Neural crest cell (in vitro differentiated cells): ENCODE measurements at regions not wholly inside any gene's neighbourhood (a gene's known extent, or its start where the extent isn't known, plus 50 kb on each side); places are given as distances from the start of the nearest gene placed in this dataset.

Source experiments
- DNase-seq: peaks from one replicate; pipeline ENCODE4 v3.0.0; 2021; ENCODE audit warnings: low read depth, mixed read lengths, low spot score
- H3K27ac Mint-ChIP-seq: one replicate; pipeline ENCODE4 v1.8.0; 2021; ENCODE audit warnings: mild to moderate bottlenecking, mixed read lengths; ENCODE audit not compliant: unreplicated experiment
- H3K27me3 Mint-ChIP-seq: 2 replicates; pipeline ENCODE4 v1.8.0; 2021; ENCODE audit warnings: low read depth, mild to moderate bottlenecking, mixed read lengths
- H3K36me3 Mint-ChIP-seq: 2 replicates; pipeline ENCODE4 v1.8.0; 2021; ENCODE audit warnings: low read depth, mild to moderate bottlenecking, mixed read lengths
- H3K4me1 Mint-ChIP-seq: 2 replicates; pipeline ENCODE4 v1.8.0; 2021; ENCODE audit warnings: mixed read lengths
- H3K4me3 Mint-ChIP-seq: one replicate; pipeline ENCODE4 v1.8.0; 2021; ENCODE audit warnings: mild to moderate bottlenecking, mixed read lengths
- H3K9me3 Mint-ChIP-seq: 2 replicates; pipeline ENCODE4 v1.8.0; 2021; ENCODE audit warnings: mixed read lengths
- TF ChIP-seq, protein P1 (sequence below): fragments of 200-600 bp; sonication (generic); conservative IDR thresholded peaks from 2 replicates; pipeline ENCODE4 v1.5.0; 2021; ENCODE audit warnings: antibody characterized with exemption, mild to moderate bottlenecking

DNA sequence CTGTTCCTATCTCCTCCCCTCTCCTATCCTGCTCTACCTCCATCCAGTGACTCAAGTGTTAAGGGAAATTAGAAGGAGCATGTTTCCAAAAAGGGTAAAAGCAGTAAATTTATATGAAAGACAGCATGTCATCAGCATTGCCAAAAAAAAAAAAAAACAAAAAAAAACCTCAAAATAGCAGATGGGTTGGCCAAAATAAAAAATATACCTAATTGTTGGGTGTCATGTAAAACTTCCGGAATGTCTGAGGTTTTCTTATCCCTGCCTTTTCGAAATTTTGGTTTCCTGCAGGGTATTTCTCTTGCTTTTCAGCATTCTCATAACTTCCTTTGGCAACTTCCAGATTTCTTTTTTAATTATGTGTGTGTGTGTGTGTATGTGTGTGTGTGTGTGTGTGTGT, 241.6 kb upstream of the FN1 start:
- peaks cover 10% of the 10 kb centered on the region for H3K4me1 Mint-ChIP-seq
- no peak overlapping the region for H3K4me3 Mint-ChIP-seq
- peaks cover 10% of the 10 kb centered on the region for H3K9me3 Mint-ChIP-seq
- H3K36me3 Mint-ChIP-seq, result peaks cover 2% of the 10 kb centered on the region
- no peak overlapping the region for H3K27ac Mint-ChIP-seq
- DNase-seq, result no peak
- TF ChIP-seq, protein P1, sequence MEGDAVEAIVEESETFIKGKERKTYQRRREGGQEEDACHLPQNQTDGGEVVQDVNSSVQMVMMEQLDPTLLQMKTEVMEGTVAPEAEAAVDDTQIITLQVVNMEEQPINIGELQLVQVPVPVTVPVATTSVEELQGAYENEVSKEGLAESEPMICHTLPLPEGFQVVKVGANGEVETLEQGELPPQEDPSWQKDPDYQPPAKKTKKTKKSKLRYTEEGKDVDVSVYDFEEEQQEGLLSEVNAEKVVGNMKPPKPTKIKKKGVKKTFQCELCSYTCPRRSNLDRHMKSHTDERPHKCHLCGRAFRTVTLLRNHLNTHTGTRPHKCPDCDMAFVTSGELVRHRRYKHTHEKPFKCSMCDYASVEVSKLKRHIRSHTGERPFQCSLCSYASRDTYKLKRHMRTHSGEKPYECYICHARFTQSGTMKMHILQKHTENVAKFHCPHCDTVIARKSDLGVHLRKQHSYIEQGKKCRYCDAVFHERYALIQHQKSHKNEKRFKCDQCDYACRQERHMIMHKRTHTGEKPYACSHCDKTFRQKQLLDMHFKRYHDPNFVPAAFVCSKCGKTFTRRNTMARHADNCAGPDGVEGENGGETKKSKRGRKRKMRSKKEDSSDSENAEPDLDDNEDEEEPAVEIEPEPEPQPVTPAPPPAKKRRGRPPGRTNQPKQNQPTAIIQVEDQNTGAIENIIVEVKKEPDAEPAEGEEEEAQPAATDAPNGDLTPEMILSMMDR, result no peak
- no peaks in the 10 kb centered on the region for H3K27me3 Mint-ChIP-seq

DNA sequence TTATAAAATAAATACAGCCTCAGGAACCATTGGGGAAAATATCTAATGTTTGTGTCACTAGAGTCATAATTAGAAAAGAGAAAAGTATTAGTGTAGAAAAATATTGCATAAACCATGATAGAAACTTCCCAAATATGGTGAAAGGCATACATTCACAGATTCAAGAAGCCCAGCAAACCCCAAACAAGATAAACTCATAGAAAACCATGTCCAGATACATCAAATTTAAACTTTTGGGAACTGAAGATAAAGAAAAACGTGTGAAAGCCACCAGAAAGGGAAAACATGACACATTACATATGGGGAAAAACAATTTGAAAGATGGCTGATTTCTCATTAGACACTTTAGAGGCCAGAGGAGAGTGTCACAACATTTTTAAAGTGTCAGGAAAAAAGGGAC, 236.5 kb upstream of the FN1 start:
- H3K27me3 Mint-ChIP-seq, result no peaks in the 10 kb centered on the region
- no peak overlapping the region for H3K27ac Mint-ChIP-seq
- H3K9me3 Mint-ChIP-seq, result peaks cover 11% of the 10 kb centered on the region
- H3K4me1 Mint-ChIP-seq, result no peaks in the 10 kb centered on the region
- no peak overlapping the region for H3K4me3 Mint-ChIP-seq
- H3K36me3 Mint-ChIP-seq, result peaks cover 5% of the 10 kb centered on the region
- no peak for DNase-seq
- TF ChIP-seq, protein P1, result no peak

DNA sequence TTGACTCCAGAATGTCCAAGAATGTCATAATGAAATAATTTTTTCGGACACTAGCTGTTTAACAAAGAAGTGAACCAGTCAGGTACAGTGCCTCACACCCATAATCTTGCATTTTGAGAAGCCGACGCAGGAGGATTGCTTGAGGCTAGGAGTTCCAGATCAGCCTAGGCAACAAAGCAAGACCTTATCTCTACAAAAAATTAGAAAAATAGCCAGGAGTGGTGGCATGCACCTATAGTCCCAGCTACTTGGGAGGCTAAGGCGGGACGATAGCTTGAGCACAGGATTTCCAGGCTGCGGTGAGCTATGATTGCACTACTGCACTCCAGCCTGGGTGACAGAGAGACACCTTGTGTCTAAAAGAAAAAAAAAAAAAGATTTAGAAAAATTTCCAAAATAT, 235.8 kb upstream of the FN1 start:
- peaks cover 11% of the 10 kb centered on the region for H3K9me3 Mint-ChIP-seq
- H3K27me3 Mint-ChIP-seq, result no peaks in the 10 kb centered on the region
- peaks cover 1% of the 10 kb centered on the region for H3K4me1 Mint-ChIP-seq
- peaks cover 5% of the 10 kb centered on the region for H3K36me3 Mint-ChIP-seq
- H3K4me3 Mint-ChIP-seq, result no peak overlapping the region
- TF ChIP-seq, protein P1, result no peak
- no peak for DNase-seq
- H3K27ac Mint-ChIP-seq, result no peak overlapping the region

DNA sequence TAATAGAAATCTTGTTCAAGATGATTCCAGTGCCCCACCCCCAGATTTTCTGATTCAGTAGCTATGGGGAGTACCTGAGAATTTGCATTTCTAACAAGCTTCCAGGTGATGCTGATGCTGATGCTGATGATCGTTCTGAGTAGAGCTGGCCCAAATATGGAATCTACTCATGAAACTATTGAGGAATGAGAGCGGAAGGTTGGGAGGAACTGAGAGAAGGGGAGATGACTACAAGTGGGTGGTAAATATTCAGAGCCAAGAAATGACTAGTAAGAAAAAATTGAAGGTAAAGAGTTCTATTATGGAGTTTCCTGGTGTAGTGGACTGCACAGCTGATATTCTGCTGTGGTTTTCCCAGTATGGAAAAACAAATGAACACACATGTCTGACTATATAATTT, 235.4 kb upstream of the FN1 start:
- no peaks in the 10 kb centered on the region for H3K27me3 Mint-ChIP-seq

DNA sequence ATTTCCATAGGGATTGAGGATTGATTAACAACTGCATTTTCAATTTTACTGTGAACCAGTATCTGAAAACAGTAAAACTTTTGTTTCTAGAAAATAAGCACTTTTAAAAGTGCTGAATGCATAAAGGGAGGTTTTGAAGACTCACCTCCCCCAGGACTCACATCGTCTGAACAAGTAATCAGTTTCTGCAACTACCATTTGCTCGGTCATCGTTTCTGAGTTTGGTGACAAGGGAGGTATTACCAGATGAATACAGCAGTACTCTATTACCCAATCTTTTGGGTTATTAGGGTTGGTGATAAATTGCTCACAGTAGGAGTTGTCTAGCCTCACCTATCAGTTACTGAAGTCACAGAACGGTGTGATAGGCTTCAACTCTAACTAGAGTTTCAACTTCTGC, 234.5 kb upstream of the FN1 start:
- no peaks in the 10 kb centered on the region for H3K27me3 Mint-ChIP-seq
- H3K9me3 Mint-ChIP-seq, result peaks cover 11% of the 10 kb centered on the region
- TF ChIP-seq, protein P1, result no peak
- H3K4me3 Mint-ChIP-seq, result no peak overlapping the region
- H3K4me1 Mint-ChIP-seq, result peaks cover 9% of the 10 kb centered on the region
- H3K27ac Mint-ChIP-seq, result no peak overlapping the region
- peaks cover 7% of the 10 kb centered on the region for H3K36me3 Mint-ChIP-seq
- no peak for DNase-seq

More for the DNA sequence above, 235.4 kb upstream of the FN1 start:
- H3K4me1 Mint-ChIP-seq, result peaks cover 5% of the 10 kb centered on the region
- TF ChIP-seq, protein P1, result no peak
- H3K9me3 Mint-ChIP-seq, result peaks cover 11% of the 10 kb centered on the region
- H3K36me3 Mint-ChIP-seq, result peaks cover 7% of the 10 kb centered on the region
- no peak overlapping the region for H3K27ac Mint-ChIP-seq
- no peak for DNase-seq
- no peak overlapping the region for H3K4me3 Mint-ChIP-seq

DNA sequence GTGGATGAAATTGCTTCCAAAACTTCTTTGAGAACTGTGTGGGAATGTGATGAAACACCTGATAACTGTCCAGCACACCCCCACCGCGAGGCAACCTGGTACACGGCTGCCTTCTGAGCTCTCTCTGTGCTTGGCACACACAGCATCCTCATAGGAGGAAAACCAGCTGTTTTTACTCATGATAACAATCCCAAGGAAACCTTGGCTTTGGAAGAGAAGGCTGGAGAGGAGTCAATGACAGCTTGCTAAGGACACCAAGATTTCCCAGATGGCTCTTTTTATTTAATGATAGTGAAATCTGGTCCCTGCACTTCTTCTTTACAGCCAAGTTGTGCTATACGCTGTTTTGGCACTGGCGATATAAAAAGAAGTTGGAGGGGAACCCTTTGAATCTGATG, 232.5 kb upstream of the FN1 start:
- Mint-ChIP-seq H3K36me3 (peaks cover 7% of the 10 kb centered on the region), H3K9me3 (peaks cover 8% of the 10 kb centered on the region), H3K27ac (no peak overlapping the region), H3K27me3 (no peaks in the 10 kb centered on the region), H3K4me1 (peaks cover 14% of the 10 kb centered on the region), H3K4me3 (no peak overlapping the region)
- TF ChIP-seq, protein P1, result no peak
- DNase-seq, result no peak
